GM19324 (cell line): ENCODE measurements at regions not wholly inside any gene's neighbourhood (a gene's known extent, or its start where the extent isn't known, plus 50 kb on each side); places are given as distances from the start of the nearest gene placed in this dataset.
"Not testable (repeated sequence)": the region's sequence is repeated elsewhere in the genome, so short reads cannot be mapped to it uniquely, and the experiment has no call there.

ENCODE experiments used
- ATAC-seq: cut with Tn5 transposase; IDR thresholded peaks from one replicate; pipeline ENCODE4 v1.9.1; 2021; ENCODE audit warnings: mild to moderate bottlenecking, moderate library complexity; ENCODE audit not compliant: unreplicated experiment, low FRiP score

DNA sequence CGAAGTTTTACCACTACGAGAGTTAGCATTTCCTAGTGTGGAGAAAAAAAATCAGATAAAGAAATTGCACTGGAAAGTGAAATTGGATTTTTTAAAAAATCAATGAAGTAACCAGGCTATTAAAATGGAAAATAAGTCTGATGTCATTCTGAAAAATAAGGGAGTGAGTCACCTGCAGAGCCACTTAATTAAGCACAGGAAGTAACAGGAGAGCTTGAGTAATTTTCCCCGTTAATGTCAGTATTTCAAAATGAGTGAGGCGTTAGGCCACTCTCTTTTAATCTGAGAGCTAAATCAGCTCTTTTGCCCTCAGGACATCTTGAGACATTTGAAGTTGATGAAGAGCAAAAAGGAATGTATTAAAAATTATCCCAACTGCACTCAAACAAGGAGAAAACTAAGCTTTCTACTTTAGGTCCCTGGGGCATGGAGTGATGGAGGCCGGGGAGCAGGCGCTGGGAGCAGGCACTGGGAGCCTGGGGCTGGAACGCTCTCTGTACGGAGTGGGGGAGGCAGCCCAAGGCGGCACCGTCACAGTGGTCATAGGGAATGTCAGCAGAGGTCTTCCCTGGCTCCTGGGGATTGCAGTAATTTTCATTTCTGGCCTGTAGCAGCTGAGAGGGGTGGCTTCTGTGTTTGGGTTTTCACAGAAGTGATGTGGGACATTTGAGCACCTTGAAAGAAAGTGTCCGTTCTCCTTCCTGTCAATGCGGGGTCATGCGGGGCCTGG is 194.6 kb downstream of the BCL2L11 start:
- ATAC-seq: not testable (repeated sequence)

DNA sequence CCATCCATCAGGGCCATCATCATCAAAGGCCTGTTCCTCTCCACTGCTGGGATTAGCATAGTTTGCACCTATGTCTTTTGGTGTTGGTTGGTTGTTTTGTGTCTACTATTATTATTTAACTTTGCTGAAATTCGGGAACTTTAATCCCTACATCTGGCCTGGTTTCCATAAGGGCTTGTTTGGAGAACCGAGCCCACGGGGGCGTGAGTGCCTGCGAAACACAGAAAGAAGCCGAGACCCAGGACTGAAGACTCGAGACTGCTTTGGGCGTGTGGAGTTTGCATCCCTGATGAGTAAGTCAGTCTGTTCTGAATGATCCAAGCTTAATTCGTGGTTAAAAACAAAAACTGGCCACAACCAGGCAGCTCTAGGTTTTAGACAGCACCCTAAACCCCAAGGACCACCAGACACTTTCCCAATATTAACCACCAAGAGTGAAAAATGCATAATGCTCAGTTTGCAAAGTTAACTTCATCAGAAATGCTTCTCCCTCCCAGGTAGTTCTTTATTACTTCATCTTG is 195.6 kb downstream of the BCL2L11 start:
- ATAC-seq: not testable (repeated sequence)

DNA sequence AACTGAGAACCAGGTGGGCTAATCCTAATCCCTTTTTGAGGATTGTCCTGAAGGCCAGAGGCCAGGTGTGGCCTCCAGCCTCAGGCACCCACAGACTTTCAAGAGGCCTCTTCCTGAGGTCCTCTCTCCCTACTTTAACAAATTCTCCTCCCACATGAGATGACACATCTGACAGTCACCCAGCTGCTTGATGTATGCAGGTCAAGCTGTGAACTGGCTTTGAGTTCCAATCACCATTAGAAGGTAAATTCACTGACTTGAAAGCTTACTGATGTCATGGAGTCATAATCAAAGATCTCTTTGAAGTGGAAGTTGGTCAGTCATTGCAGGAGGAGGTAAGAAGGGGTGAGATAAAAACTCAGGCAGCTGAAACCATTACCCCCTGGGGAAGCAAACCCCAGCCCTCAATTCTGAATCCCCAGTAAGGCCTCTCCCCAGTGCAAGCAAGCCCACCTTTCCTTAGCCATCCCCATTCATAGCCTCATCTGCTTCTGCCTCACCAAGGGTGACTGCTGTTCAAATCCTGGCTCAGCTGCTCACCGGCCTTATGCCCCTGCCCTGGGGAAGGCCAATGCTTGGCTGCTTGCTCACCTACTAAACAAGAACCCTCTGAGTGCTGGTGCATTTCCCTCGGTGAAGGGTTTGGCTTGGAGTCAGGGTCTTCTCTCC is 196.3 kb downstream of the BCL2L11 start:
- ATAC-seq: not testable (repeated sequence)

DNA sequence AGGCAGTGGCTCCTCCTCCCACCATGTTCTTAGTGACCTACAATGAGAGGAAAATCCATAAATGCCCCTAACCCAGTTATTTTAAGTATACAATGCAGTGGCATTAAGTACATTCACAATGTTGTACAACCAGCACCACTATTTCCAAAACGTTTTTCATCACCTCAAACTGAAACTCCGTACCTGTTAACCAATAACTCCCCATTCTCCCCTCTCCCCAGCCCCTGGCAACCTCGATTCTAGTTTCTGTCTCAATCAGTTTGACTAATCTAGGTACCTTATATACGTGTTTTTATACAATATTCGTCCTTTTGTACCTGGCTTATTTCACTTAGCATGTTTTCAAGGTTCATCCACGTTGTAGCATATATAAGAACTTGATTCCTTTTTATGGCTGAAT is 198.8 kb downstream of the BCL2L11 start:
- ATAC-seq: not testable (repeated sequence)

DNA sequence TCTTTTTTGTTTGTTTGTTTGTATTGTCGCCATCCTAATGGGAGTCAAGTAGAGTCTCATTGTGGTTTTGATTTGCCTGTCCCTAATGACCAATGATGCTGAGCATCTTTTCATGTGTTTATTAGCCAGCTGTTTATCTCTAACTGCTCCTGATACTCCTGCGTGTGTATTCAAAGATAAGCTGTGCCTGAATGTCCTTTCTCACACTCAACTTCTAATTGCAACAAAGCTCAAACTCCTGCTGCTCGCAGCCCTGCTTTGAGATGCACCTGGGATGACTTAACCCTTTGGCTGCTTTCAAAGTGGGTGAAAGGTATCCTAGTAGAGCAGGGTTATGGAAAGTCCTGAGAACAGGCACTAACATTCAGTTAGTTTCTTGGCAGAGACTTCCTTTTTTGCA is 199.6 kb downstream of the BCL2L11 start:
- ATAC-seq: not testable (repeated sequence)

DNA sequence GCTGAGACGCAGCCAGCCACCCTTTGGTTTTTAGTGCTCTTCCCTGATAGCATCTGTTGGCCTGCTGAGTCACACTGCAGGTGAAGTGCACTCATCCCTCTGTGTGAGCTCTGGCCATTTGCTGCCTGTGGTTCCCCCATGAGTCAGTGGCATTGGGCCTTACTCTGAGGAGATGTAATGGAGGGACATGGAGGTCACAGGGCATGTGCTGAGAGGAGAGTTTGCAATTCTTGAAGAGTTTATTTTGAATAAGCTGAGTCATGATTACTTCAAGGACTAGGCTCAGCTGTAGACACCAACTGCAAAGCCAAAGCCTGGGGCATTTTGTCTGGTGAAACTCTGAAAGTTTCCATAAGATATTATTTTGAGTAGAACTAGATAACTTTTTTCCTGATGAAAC is 200.3 kb downstream of the BCL2L11 start:
- not testable (repeated sequence) for ATAC-seq

DNA sequence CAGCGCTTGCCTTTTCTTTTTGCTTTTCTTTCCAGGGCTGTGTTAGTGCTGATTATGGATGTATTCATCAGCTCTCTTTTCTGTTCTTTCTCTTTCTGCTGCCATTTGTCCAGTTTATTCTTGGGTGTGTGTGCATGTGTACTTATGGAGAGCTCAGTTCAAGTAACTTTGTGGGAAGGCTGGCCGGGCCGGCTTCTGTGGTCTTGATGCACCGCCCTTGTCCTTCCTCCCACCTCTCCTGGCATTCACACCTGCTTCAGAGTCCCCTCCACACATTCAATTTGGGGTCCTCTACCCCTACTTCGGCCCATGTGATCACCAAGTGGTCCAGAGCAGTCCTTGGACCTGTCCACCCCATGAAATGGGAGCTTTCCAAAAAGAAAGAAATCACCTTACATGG is 202.7 kb downstream of the BCL2L11 start:
- not testable (repeated sequence) for ATAC-seq

DNA sequence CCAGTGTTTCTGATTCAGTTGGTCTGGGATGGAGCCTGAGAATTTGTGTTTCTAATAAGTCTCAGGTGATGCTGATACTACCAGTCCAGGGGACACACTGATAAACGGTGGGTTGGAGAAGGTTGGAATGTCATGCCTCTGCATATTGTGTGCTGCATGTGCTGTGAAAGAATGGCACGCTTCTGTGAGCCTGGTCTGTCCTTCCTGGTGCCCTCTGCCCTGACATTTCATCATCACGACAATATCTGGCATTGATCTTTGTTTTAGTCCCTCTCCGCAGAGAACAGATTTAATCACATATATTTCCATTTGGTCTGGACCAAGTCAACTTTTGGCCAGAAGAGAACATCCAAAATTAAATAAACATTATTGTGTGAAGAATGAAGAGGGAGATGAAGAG is 207.0 kb downstream of the BCL2L11 start:
- ATAC-seq: not testable (repeated sequence)

DNA sequence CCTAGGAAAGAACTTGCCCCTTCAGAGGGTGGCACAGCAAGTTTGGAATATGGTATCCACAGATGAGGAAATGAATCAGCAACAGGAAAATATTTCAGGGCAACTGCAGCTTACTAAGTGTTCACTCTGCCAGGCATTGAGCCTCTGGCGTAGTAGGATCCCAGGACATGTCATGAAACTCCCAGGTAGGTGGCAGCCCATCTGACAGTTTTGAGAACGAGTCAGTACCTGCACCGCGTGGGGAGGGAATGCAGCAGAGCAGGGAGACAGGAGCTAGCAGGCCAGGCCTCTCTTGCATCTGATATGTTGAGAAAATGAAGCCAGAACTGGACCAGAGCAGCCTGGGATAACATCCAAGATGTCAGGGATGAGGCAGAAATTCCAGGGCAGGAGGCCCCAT is 208.6 kb downstream of the BCL2L11 start:
- ATAC-seq: not testable (repeated sequence)

DNA sequence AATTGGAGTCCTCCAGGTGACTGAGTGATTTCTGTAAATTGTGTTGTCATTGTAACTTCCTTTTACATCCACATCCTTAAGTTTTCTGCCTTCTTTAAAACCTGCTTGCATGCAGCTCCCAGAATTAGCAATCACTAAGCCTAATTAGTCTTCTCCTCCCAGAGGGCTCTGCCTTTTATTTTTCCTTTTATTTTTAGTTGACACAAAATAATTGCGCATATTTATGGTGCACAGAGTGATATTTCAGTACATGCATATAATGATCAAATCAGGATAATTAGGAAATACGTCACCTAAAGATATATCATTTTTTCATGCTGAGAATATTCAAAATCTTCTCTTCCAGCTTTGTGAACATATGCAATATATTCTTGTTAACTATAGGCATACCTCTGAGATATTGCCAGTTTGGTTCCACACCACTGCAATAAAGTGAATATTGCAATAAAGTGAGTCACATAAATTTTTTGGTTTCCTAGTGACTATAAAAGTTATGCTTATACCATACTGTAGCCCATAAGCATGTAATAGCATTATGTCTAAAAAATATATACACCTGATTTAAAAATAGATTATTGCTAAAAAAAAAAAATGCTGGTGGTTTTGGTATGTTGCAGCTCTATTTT is 210.5 kb downstream of the BCL2L11 start:
- ATAC-seq: not testable (repeated sequence)

DNA sequence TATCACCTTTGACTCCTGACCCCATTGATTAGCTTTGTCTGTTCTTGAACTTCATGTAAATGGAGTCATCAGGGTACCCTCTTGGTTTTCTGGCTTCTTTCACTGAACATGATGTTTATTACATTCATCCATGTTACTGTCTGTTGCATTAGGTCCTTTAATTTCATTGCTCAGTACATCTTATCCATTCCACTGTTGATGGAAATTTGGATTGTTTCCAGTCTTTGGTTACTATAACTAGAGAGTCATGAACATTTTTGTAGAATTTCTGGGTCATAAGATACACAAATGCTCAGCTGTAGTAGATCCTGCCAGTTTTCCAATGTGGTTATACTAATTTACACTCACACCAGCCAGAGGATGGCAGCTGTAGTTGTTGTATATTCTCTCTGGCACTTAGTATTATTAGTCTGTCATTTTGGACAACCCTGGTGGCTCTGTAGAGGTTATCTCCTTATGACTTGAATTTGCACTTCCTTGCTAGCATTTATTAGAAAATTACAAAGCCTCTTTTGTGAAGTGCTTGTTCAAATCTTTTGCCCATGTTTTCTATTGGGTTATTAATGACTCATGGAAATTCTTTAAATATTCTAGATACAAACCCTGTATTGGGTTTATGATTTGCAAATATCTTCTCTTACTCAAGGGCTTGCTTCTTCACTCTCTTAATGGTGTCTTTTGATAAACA is 214.7 kb downstream of the BCL2L11 start:
- not testable (repeated sequence) for ATAC-seq

DNA sequence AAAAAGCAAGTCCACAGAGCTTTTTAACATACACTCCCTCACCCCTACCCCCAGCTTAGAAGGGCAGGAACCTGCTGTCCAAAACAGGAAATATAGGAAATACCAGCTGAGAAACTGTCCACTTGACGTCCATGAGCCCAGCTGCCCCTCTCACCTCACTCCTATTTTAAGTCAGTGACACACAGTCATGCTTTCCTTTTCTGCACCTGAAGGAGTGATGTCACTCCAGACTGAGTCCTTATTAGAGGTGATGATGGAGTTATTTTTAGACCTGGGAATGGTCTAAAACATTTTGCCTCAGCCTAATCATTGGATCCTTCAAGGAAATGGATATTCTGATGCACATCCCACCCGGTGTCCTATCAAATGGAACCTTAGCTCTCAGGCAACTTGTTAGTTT is 217.8 kb downstream of the BCL2L11 start:
- ATAC-seq: not testable (repeated sequence)

DNA sequence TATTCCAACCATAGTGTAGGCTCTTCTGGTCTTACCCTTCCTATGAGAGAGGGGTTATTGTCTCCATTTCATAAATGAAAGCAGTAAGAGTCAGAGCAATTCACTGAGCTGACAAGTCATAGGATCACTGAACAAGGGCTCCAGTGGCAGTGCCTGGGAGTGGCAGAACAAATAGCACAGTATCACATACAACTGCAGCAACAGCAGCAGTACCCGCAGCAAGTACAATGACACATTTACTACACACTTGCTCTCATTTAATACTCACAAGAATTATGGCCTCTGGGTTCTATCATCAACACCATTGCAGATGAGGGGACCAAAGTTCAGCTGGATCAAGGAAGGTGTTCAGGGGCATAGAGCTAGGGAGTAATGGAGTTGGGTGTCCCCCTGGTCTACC is 218.8 kb downstream of the BCL2L11 start:
- ATAC-seq: not testable (repeated sequence)

DNA sequence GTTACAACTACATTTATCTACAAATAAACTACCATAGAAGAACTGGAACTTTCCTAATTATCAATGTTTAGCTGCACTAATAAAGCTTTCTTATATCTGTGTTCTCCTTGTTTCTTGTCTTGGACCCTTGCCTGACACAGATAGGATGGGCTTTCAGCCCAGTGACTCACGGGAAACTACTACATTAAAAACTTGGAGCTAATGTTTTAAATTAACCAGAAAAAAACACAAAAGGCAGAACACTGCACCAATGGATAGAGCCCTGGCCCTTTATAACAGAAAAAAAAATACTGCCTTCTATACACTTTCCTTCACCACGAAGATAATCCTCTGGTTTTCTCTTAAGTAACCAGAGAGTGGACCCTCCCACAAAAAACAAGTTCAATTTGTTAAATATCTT is 223.9 kb downstream of the BCL2L11 start:
- ATAC-seq: not testable (repeated sequence)

DNA sequence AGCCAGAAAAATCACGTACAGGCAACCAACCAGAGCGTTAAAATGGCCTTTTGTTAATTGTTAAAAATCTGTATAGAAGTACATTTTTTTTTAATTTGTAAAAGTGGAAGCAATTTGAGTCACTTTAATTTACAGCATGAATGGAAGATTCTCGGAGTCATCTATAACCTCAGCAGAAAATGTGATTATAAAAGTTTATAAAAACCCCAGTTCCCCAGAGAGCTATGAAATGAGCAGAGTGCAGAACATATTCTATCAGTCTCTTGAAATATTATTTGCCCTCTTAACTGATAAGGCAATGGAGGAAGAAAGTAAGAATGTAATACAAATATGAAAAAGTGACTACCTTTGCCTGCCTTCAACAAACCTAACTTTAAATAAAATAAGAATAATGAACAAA is 224.7 kb downstream of the BCL2L11 start:
- ATAC-seq: not testable (repeated sequence)

DNA sequence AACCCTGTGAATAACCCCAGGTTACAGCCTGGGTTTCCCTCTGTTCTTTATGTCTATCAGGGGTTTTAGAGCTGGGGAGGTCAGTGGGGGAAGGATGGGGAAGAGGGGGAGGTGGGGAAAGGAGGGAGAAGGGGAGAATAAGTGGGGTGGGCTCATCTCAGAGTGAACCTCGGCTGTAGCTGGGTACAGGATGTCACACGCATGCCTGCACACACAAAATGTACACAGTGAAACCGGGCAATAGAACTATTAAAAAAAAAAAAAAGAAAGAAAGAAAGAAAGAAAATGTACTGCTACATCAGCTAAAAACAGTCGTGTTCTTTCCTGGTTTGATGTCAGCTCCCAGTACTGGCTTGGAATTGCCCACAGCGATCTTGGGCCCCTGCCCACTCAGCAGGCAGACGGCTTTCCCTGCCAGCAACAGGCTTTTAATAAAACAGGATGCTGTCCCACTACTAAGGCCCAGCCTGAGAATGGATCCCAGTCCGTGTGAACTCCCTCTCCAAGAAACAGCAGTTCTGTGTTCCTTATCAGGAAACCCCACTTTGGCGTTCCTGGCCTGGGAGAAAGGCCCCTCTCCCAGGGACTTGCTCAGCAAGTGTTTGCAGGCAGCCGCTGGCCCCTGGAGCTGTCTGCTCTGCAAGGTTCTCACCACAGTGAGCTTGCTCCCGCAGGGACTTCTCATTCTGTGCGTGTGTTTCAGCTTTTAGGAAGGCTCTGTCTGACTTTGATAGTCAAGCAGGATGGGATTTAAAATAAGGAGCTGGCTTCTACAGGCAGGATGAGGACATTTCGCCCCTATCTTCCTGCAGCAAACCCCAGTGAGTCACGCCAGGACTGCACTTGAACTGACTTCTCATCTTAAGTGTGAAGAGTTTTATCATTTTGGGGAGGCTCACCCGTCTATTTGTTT is 225.6 kb downstream of the BCL2L11 start:
- ATAC-seq: not testable (repeated sequence)

DNA sequence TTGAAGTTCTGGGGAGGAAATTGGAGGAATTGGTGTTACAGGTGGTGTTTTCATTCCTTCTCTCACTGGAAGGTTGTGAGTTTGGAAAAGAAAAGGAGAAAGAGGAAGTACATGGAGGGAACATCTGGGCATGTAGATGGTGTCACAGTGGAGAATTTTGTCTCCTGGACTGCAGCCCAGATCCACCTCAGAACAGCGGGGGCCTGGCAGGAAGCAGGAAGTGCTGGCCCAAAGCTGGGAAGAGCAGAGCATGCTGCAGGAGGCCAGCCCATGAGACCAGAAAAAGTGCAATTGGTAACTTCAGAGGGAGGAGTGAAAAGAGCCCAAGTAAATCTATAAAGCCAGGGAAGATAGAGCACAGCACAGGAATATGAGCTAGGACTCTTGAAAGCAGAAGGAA is 227.0 kb downstream of the BCL2L11 start:
- not testable (repeated sequence) for ATAC-seq

DNA sequence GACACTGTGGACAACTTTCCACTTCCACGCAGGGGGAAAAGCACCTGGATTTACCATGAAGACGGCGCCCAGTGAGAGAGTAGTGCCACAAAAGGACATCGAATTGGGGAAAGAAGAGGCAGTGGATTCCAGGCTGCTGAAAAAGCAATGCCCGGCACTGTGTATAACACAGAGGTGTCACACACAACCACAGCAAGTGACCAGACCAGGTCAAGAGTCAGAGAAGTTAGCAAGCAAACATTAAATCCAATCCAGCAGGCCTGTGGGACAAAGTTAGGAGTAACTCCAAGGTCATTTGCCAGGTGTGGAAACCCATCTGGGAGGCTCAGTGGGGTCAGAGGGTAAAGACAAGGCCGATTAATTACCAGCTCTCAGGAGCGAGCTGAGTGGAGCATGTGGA is 227.6 kb downstream of the BCL2L11 start:
- not testable (repeated sequence) for ATAC-seq

DNA sequence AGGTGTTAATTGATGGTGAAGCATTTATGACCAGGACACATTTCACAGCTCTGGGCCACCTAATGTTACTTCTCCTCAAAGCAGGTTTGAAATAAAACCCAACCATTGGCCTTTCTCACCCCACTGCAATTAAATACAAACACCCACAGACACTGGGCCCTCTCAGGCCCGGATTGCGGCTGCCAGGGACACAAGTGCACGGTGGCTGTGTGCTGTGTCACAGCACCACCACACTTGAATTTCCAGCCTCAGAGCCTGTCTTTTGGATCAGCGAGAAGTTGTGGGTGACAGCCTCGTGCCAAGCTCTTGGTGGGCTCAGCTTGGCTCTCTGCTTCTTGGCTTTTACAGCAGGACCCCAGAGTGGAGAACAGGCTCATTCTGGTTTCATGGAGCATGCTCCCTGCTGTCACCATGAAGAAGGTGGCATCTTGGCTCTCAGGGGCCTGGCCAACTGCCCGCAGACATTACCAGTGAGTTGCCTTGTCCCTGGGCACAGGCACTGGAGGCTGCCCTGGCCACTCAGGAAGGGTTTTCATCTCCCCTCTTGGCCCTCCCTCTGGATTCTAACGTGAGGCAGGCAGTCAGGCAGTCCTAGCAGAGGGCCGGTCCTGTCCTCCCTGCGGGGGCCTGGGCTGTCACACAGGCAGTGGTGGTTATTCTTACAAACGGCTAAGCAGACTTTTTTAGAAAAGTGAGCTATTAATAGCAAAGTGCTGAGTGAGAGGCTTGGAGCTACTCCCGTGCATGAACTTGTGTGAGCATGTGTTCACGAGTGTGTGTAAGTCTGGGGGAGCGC is 234.5 kb downstream of the BCL2L11 start:
- ATAC-seq: not testable (repeated sequence)
